WTC11 (cell line): ENCODE measurements at regions not wholly inside any gene's neighbourhood (a gene's known extent, or its start where the extent isn't known, plus 50 kb on each side); places are given as distances from the start of the nearest gene placed in this dataset.
"Not testable (repeated sequence)": the region's sequence is repeated elsewhere in the genome, so short reads cannot be mapped to it uniquely, and the experiment has no call there.

Experiments
- ATAC-seq: fragments of 200-7000 bp; cut with Tn5 transposase; 2 replicates; pipeline ENCODE4 v1.10.0; 2021; ENCODE audit warnings: mild to moderate bottlenecking, moderate library complexity
- CTCF ChIA-PET: fragments of 300-600 bp; sonication (Branson Sonifier 250); formaldehyde crosslinking; loops from one replicate; lab custom pipeline; 2021; ENCODE audit warnings: antibody characterized with exemption; lab: Charles Lee
- POLR2A ChIA-PET: fragments of 350-600 bp; sonication (Branson Sonifier 250); formaldehyde crosslinking; loops from one replicate; lab custom pipeline; 2021; ENCODE audit warnings: antibody characterized with exemption; lab: Charles Lee
- DNase-seq: peaks from one replicate; pipeline ENCODE4 v3.0.0; 2021; ENCODE audit warnings: low spot score
- H3K27ac Mint-ChIP-seq: 2 replicates; pipeline ENCODE4 v1.8.0; 2021; ENCODE audit warnings: mixed read lengths
- H3K27me3 Mint-ChIP-seq: 2 replicates; pipeline ENCODE4 v1.8.0; 2021; ENCODE audit warnings: low read depth, mild to moderate bottlenecking, moderate library complexity, mixed read lengths
- H3K36me3 Mint-ChIP-seq: 2 replicates; pipeline ENCODE4 v1.8.0; 2021; ENCODE audit warnings: mixed read lengths
- H3K4me1 Mint-ChIP-seq: 2 replicates; pipeline ENCODE4 v1.8.0; 2022; ENCODE audit warnings: mixed read lengths
- H3K4me3 Mint-ChIP-seq: 2 replicates; pipeline ENCODE4 v1.8.0; 2021; ENCODE audit warnings: mild to moderate bottlenecking, moderate library complexity, mixed read lengths
- H3K9me3 Mint-ChIP-seq: 2 replicates; pipeline ENCODE4 v1.8.0; 2021; ENCODE audit warnings: mixed read lengths
- CREM ChIP-seq: sonication (generic); formaldehyde crosslinking; IDR thresholded peaks from 2 replicates; pipeline ENCODE4 v1.8.1; 2022; ENCODE audit warnings: mild to moderate bottlenecking, missing genetic modification reagents, moderate library complexity
- GABPB1 ChIP-seq: sonication (generic); formaldehyde crosslinking; IDR thresholded peaks from 2 replicates; pipeline ENCODE4 v1.8.1; 2023; ENCODE audit warnings: mild to moderate bottlenecking, missing genetic modification reagents
- HMGA2 ChIP-seq: fragments of 250-450 bp; sonication (Bioruptor Pico); IDR thresholded peaks from 2 replicates; pipeline ENCODE4 v1.4.0; 2021; ENCODE audit warnings: mild to moderate bottlenecking, moderate library complexity
- KAT7 ChIP-seq: sonication (generic); formaldehyde crosslinking; IDR thresholded peaks from 2 replicates; pipeline ENCODE4 v1.8.1; 2023; ENCODE audit warnings: missing genetic modification reagents, mild to moderate bottlenecking, borderline replicate concordance
- NFATC4 ChIP-seq: fragments of 250-450 bp; sonication (Bioruptor Pico); IDR thresholded peaks from 2 replicates; pipeline ENCODE4 v1.9.0; 2021; ENCODE audit warnings: mild to moderate bottlenecking
- RORB ChIP-seq: fragments of 250-450 bp; sonication (Bioruptor Pico); IDR thresholded peaks from 2 replicates; pipeline ENCODE4 v1.9.0; 2021; ENCODE audit warnings: mild to moderate bottlenecking
- SMAD3 ChIP-seq: sonication (generic); formaldehyde crosslinking; IDR thresholded peaks from 2 replicates; pipeline ENCODE4 v1.8.0; 2022; ENCODE audit warnings: missing genetic modification reagents, mild to moderate bottlenecking, borderline replicate concordance
- TEAD1 ChIP-seq: sonication (generic); formaldehyde crosslinking; IDR thresholded peaks from 2 replicates; pipeline ENCODE4 v1.8.0; 2022; ENCODE audit warnings: mild to moderate bottlenecking, missing genetic modification reagents
- ZNF263 ChIP-seq: sonication (generic); formaldehyde crosslinking; IDR thresholded peaks from 2 replicates; pipeline ENCODE4 v1.8.1; 2022; ENCODE audit warnings: low read depth, mild to moderate bottlenecking, moderate library complexity, missing genetic modification reagents
- ZNF416 ChIP-seq: fragments of 250-450 bp; sonication (Bioruptor Pico); IDR thresholded peaks from 2 replicates; pipeline ENCODE4 v1.9.0; 2021; ENCODE audit warnings: mild to moderate bottlenecking, inconsistent platforms
- TF ChIP-seq, protein P1 (sequence below): sonication (generic); formaldehyde crosslinking; IDR thresholded peaks from 2 replicates; pipeline ENCODE4 v1.8.1; 2023; ENCODE audit warnings: mild to moderate bottlenecking, missing genetic modification reagents, moderate library complexity
- TF ChIP-seq, protein P2 (sequence below): sonication (generic); formaldehyde crosslinking; IDR thresholded peaks from 2 replicates; pipeline ENCODE4 v1.8.1; 2022; ENCODE audit warnings: low read depth, missing genetic modification reagents, borderline replicate concordance
- TF ChIP-seq, protein P3 (sequence below): sonication (generic); formaldehyde crosslinking; IDR thresholded peaks from 2 replicates; pipeline ENCODE4 v1.8.1; 2022; ENCODE audit warnings: missing genetic modification reagents, borderline replicate concordance
- TF ChIP-seq, protein P4 (sequence below): fragments of 250-450 bp; sonication (Bioruptor Pico); IDR thresholded peaks from 2 replicates; pipeline ENCODE4 v1.8.0; 2021; ENCODE audit warnings: mild to moderate bottlenecking
- TF ChIP-seq, protein P5 (sequence below): sonication (generic); formaldehyde crosslinking; IDR thresholded peaks from 2 replicates; pipeline ENCODE4 v1.8.1; 2023; ENCODE audit warnings: mild to moderate bottlenecking, missing genetic modification reagents

DNA sequence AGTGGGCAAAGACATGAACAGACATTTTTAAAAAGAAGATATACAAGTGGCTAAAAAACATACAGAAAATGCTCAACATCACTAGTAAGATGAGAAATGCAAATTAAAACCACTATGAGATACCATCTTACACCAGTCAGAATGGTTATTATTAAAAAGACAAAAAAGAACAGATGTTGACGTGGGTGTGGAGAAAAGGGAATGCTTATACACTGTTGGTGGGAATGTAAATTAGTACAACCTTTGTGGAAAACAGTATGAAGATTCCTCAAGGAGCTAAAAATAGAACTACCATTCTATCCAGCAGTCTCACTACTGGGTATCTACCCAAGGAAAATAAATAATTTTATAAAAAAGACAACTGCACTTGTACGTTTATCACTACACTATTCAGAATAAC lies 73.9 kb downstream of the EBNA1BP2 start:
- Mint-ChIP-seq H3K9me3 (peaks cover 20% of the 10 kb centered on the region), H3K27ac (no peak overlapping the region), H3K4me1 (peaks cover 24% of the 10 kb centered on the region), H3K27me3 (no peaks in the 10 kb centered on the region), H3K4me3 (no peak overlapping the region), H3K36me3 (peaks cover 17% of the 10 kb centered on the region; the same call in 1 of the 2 replicates)
- DNase-seq (no peak), ATAC-seq (no peak)
- TF ChIP-seq GABPB1 (no peak), KAT7 (CRISPR knock-in tag) (no peak), ZNF416 (no peak), CREM (CRISPR knock-in tag) (no peak), HMGA2 (CRISPR knock-in tag) (no peak), RORB (no peak), NFATC4 (no peak), ZNF263 (CRISPR knock-in tag) (no peak), SMAD3 (CRISPR knock-in tag) (no peak)
- TF ChIP-seq, protein P1, sequence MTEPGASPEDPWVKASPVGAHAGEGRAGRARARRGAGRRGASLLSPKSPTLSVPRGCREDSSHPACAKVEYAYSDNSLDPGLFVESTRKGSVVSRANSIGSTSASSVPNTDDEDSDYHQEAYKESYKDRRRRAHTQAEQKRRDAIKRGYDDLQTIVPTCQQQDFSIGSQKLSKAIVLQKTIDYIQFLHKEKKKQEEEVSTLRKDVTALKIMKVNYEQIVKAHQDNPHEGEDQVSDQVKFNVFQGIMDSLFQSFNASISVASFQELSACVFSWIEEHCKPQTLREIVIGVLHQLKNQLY = no peak
- TF ChIP-seq, protein P2, sequence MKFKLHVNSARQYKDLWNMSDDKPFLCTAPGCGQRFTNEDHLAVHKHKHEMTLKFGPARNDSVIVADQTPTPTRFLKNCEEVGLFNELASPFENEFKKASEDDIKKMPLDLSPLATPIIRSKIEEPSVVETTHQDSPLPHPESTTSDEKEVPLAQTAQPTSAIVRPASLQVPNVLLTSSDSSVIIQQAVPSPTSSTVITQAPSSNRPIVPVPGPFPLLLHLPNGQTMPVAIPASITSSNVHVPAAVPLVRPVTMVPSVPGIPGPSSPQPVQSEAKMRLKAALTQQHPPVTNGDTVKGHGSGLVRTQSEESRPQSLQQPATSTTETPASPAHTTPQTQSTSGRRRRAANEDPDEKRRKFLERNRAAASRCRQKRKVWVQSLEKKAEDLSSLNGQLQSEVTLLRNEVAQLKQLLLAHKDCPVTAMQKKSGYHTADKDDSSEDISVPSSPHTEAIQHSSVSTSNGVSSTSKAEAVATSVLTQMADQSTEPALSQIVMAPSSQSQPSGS (CRISPR knock-in tag) = no peak
- TF ChIP-seq, protein P3, sequence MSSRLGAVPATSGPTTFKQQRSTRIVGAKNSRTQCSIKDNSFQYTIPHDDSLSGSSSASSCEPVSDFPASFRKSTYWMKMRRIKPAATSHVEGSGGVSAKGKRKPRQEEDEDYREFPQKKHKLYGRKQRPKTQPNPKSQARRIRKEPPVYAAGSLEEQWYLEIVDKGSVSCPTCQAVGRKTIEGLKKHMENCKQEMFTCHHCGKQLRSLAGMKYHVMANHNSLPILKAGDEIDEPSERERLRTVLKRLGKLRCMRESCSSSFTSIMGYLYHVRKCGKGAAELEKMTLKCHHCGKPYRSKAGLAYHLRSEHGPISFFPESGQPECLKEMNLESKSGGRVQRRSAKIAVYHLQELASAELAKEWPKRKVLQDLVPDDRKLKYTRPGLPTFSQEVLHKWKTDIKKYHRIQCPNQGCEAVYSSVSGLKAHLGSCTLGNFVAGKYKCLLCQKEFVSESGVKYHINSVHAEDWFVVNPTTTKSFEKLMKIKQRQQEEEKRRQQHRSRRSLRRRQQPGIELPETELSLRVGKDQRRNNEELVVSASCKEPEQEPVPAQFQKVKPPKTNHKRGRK (CRISPR knock-in tag) = no peak
- TF ChIP-seq, protein P4, sequence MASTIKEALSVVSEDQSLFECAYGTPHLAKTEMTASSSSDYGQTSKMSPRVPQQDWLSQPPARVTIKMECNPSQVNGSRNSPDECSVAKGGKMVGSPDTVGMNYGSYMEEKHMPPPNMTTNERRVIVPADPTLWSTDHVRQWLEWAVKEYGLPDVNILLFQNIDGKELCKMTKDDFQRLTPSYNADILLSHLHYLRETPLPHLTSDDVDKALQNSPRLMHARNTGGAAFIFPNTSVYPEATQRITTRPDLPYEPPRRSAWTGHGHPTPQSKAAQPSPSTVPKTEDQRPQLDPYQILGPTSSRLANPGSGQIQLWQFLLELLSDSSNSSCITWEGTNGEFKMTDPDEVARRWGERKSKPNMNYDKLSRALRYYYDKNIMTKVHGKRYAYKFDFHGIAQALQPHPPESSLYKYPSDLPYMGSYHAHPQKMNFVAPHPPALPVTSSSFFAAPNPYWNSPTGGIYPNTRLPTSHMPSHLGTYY (CRISPR knock-in tag) = no peak
- TF ChIP-seq, protein P5, sequence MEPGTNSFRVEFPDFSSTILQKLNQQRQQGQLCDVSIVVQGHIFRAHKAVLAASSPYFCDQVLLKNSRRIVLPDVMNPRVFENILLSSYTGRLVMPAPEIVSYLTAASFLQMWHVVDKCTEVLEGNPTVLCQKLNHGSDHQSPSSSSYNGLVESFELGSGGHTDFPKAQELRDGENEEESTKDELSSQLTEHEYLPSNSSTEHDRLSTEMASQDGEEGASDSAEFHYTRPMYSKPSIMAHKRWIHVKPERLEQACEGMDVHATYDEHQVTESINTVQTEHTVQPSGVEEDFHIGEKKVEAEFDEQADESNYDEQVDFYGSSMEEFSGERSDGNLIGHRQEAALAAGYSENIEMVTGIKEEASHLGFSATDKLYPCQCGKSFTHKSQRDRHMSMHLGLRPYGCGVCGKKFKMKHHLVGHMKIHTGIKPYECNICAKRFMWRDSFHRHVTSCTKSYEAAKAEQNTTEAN (CRISPR knock-in tag) = no peak
- POLR2A ChIA-PET = no interaction called here
- CTCF ChIA-PET = interaction anchor here (1.0 to 1.2 kb wide), 2 partner anchors 24 to 185 kb away, joined by 3 read pairs; no protein-coding TSS in a partner anchor

DNA sequence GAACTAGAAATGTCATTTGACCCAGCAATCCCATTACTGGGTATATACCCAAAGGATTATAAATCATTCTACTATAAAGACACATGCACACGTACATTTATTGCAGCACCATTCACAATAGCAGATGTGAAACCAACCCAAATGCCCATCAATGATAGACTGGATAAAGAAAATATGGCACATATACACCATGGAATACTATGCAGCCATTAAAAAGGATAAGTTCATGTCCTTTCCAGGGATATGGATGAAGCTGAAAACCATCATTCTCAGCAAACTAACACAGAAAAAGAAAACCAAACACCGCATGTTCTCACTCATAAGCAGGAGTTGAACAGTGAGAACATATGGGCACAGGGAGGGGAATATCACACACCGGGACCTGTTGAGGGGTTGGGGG lies 75.6 kb downstream of the EBNA1BP2 start:
- CTCF ChIA-PET, ATAC-seq, H3K27ac Mint-ChIP-seq, H3K27me3 Mint-ChIP-seq, POLR2A ChIA-PET, DNase-seq, H3K4me3 Mint-ChIP-seq: not testable (repeated sequence)
- H3K4me1 Mint-ChIP-seq = peaks cover 29% of the 10 kb centered on the region
- peaks cover 20% of the 10 kb centered on the region for H3K9me3 Mint-ChIP-seq
- peaks cover 17% of the 10 kb centered on the region; the same call in 1 of the 2 replicates for H3K36me3 Mint-ChIP-seq

DNA sequence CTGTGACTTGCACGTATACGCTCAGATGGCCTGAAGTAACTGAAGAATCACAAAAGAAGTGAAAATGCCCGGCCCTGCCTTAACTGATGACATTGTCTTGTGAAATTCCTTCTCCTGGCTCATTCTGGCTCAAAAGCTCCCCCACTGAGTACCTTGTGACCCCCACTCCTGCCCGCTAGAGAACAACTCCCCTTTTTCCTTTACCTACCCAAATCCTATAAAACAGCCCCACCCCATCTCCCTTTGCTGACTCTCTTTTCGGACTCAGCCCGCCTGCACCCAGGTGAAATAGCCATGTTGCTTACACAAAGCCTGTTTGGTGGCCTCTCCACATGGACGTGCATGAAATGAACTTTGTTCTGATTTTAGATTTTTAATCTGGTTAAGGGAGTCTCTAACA lies 81.3 kb downstream of the EBNA1BP2 start:
- not testable (repeated sequence) for DNase-seq
- 0 out of 2 replicates have a peak, but pooled peaks have one; percentile 20 for TF ChIP-seq TEAD1
- TF ChIP-seq, all 79 proteins: peak for 1; not testable (repeated sequence) for 78
- H3K4me3 Mint-ChIP-seq = peak overlapping the region; percentile 21
- peaks cover 53% of the 10 kb centered on the region for H3K4me1 Mint-ChIP-seq
- H3K36me3 Mint-ChIP-seq = peaks cover 19% of the 10 kb centered on the region
- H3K9me3 Mint-ChIP-seq = peaks cover 21% of the 10 kb centered on the region
- CTCF ChIA-PET = interaction anchor here (0.9 to 1.8 kb wide), 3 partner anchors 11 to 178 kb away, joined by 3 to 12 read pairs (median 6); no protein-coding TSS in a partner anchor
- peak overlapping the region; percentile 84 for H3K27ac Mint-ChIP-seq
- ATAC-seq = peak; percentile 59
- POLR2A ChIA-PET = interaction anchor here (0.8 kb wide), 1 partner anchor 11 kb away, joined by 3 read pairs; no protein-coding TSS in a partner anchor
- not testable (repeated sequence) for H3K27me3 Mint-ChIP-seq

DNA sequence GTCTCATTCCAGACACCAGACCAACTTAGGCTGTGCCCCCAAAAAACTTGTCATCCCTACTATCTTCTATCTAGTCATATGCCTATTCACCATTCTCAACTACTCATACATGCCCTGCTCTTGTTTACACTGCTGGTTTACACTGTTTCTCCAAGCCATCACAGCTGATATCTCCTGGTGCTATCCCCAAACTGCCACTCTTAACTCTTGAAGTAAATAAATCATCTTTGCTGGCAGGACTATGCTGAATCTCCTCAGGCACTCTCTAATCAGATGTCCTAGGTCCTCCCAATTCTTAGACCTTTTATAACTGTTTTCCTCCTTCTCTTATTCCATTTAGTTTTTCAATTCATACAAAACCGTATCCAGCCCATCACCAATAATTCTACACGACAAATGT lies 81.9 kb downstream of the EBNA1BP2 start:
- Mint-ChIP-seq H3K4me1 (peaks cover 56% of the 10 kb centered on the region), H3K9me3 (peaks cover 24% of the 10 kb centered on the region), H3K36me3 (peaks cover 23% of the 10 kb centered on the region), H3K27ac (peak overlapping the region; percentile 82)
- H3K27me3 Mint-ChIP-seq, POLR2A ChIA-PET, DNase-seq, ATAC-seq, H3K4me3 Mint-ChIP-seq: not testable (repeated sequence)
- CTCF ChIA-PET = interaction anchor here (0.8 to 1.2 kb wide), 3 partner anchors 16 to 177 kb away, joined by 3 to 4 read pairs (median 4); no protein-coding TSS in a partner anchor
